ENCODE measurements at regions not wholly inside any gene's neighbourhood (a gene's known extent, or its start where the extent isn't known, plus 50 kb on each side); places are given as distances from the start of the nearest gene placed in this dataset.

DNA sequence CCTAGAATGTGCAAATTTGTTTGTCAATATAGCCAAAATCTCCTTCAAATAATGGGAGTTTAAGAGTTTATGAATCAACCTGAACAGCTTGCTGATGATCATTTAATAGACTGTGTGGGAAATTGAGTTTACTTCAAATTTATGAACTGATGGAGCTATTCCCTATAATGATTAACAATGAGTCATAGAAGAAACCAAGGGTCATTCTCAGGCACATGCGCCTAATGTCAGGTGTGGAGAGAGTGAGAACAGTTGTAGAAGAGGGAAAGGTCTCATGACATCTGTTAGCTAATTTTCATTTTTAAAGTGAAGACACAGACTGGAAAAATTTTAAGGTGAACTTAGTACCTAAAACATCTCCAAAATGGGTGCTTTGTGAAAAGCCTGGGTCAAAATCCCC is 191.8 kb downstream of the BMP4 start:
- no peak overlapping the region for H3K4ac ChIP-seq (ENCODE audit: low read depth in 1 of 2, low read length in 2 of 2)
- no peak overlapping the region for H2AFZ ChIP-seq (ENCODE audit: low read depth, low read length)
- WGBS, result no CpG with 5 or more reads among the region's 1 CpG
- H3K23ac ChIP-seq (ENCODE audit: low read length in 2 of 2), result no peak overlapping the region
- no peak overlapping the region for H2BK15ac ChIP-seq (ENCODE audit: low read depth, poor library complexity, severe bottlenecking)
- no peaks in the 10 kb centered on the region for H3K27me3 ChIP-seq (ENCODE audit: control insufficient read depth in 1 of 2, insufficient read depth in 1 of 2, low read length in 2 of 2)
- H2BK5ac ChIP-seq (ENCODE audit: low read depth, low read length, poor library complexity, severe bottlenecking), result no peak overlapping the region
- no peak for DNase-seq
- H3K4me1 ChIP-seq (ENCODE audit: control insufficient read depth, insufficient read depth, low read depth, low read length), result no peaks in the 10 kb centered on the region
- H3K4me3 ChIP-seq (ENCODE audit: insufficient read depth in 1 of 2, low read depth in 1 of 2, low read length in 2 of 2), result no peak overlapping the region
- no peak overlapping the region for H3K4me2 ChIP-seq (ENCODE audit: low read length, poor library complexity, severe bottlenecking)
- no peak overlapping the region for H2BK120ac ChIP-seq (ENCODE audit: low read depth, low read length)
- no peak overlapping the region for H3K18ac ChIP-seq (ENCODE audit: low read depth in 1 of 2, low read length in 2 of 2)
- H3K79me1 ChIP-seq (replicated peaks; ENCODE audit: low read length, poor library complexity, severe bottlenecking), result no peaks in the 10 kb centered on the region
- peaks cover 4% of the 10 kb centered on the region for H3K9me3 ChIP-seq (ENCODE audit: control insufficient read depth, low read length)
- H3K14ac ChIP-seq (ENCODE audit: low read length in 2 of 2), result no peak overlapping the region
- H4K8ac ChIP-seq (ENCODE audit: low read length), result no peak overlapping the region
- H2BK12ac ChIP-seq (ENCODE audit: low read length in 2 of 2), result no peak overlapping the region
- no peak overlapping the region for H4K91ac ChIP-seq (ENCODE audit: low read length)
- no peaks in the 10 kb centered on the region for H3K36me3 ChIP-seq (ENCODE audit: control insufficient read depth in 1 of 2, insufficient read depth in 2 of 2, low read depth in 1 of 2, low read length in 2 of 2)
- no peak overlapping the region for H2AK5ac ChIP-seq (ENCODE audit: low read length, severe bottlenecking)
- no peak overlapping the region for H3K9ac ChIP-seq (ENCODE audit: low read length)
- H3K27ac ChIP-seq (ENCODE audit: low read length, poor library complexity, severe bottlenecking), result no peak overlapping the region

DNA sequence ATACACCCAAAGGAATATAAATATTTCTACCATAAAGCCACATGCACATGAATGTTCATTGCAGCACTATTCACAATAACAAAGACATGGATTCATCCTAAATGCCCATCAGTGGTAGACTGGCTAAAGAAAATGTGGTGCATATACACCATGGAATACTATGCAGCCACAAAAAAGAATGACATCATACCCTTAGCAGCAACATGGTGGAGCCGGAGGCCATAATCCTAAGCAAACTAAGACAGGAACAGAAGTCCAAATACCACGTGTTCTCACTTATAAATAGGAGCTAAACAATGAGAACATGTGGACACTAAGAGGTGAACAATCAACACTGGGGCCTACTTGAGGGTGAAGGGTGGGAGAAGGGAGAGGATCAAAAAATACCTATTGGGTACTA is 198.5 kb downstream of the BMP4 start:
- Histone ChIP-seq H3K4ac (ENCODE audit: low read depth in 1 of 2, low read length in 2 of 2) (no peak overlapping the region), H3K79me1 (replicated peaks; ENCODE audit: low read length, poor library complexity, severe bottlenecking) (no peaks in the 10 kb centered on the region), H4K8ac (ENCODE audit: low read length) (no peak overlapping the region), H3K9ac (ENCODE audit: low read length) (no peak overlapping the region), H3K9me3 (ENCODE audit: control insufficient read depth, low read length) (peaks cover 10% of the 10 kb centered on the region), H4K91ac (ENCODE audit: low read length) (no peak overlapping the region), H3K23ac (ENCODE audit: low read length in 2 of 2) (no peak overlapping the region), H2BK12ac (ENCODE audit: low read length in 2 of 2) (no peak overlapping the region), H3K4me3 (ENCODE audit: insufficient read depth in 1 of 2, low read depth in 1 of 2, low read length in 2 of 2) (no peak overlapping the region), H3K14ac (ENCODE audit: low read length in 2 of 2) (no peak overlapping the region), H3K4me2 (ENCODE audit: low read length, poor library complexity, severe bottlenecking) (no peak overlapping the region), H3K18ac (ENCODE audit: low read depth in 1 of 2, low read length in 2 of 2) (no peak overlapping the region), H3K36me3 (ENCODE audit: control insufficient read depth in 1 of 2, insufficient read depth in 2 of 2, low read depth in 1 of 2, low read length in 2 of 2) (no peaks in the 10 kb centered on the region), H3K27me3 (ENCODE audit: control insufficient read depth in 1 of 2, insufficient read depth in 1 of 2, low read length in 2 of 2) (no peaks in the 10 kb centered on the region), H2BK5ac (ENCODE audit: low read depth, low read length, poor library complexity, severe bottlenecking) (no peak overlapping the region), H2BK15ac (ENCODE audit: low read depth, poor library complexity, severe bottlenecking) (no peak overlapping the region), H2AK5ac (ENCODE audit: low read length, severe bottlenecking) (no peak overlapping the region), H2BK120ac (ENCODE audit: low read depth, low read length) (no peak overlapping the region), H3K4me1 (ENCODE audit: control insufficient read depth, insufficient read depth, low read depth, low read length) (no peaks in the 10 kb centered on the region), H2AFZ (ENCODE audit: low read depth, low read length) (no peak overlapping the region), H3K27ac (ENCODE audit: low read length, poor library complexity, severe bottlenecking) (no peak overlapping the region)
- WGBS, result 100% methylated on average over 1 of the region's 2 CpGs
- no peak for DNase-seq

DNA sequence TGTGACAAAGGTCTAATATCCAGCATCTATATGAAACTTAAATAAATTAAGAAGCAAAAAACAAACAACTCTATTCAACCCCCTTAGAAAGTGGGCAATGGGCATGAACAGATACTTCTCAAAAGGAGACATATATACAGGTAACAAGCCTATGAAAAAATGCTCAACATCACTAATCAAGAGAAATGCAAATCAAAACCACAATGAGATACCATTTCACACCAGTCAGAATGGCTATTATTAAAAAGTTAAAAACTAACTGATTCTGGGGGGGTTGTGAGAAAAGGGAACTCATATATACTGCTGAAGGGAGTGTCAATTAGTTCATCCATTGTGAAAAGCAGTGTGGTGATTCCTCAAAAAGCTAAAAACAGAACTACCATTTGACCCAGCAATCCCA is 198.9 kb downstream of the BMP4 start:
- Histone ChIP-seq H3K4me2 (ENCODE audit: low read length, poor library complexity, severe bottlenecking) (no peak overlapping the region), H2BK5ac (ENCODE audit: low read depth, low read length, poor library complexity, severe bottlenecking) (no peak overlapping the region), H4K8ac (ENCODE audit: low read length) (no peak overlapping the region), H2AFZ (ENCODE audit: low read depth, low read length) (no peak overlapping the region), H3K4me1 (ENCODE audit: control insufficient read depth, insufficient read depth, low read depth, low read length) (no peaks in the 10 kb centered on the region), H3K9ac (ENCODE audit: low read length) (no peak overlapping the region), H3K23ac (ENCODE audit: low read length in 2 of 2) (no peak overlapping the region), H4K91ac (ENCODE audit: low read length) (no peak overlapping the region), H2AK5ac (ENCODE audit: low read length, severe bottlenecking) (no peak overlapping the region), H2BK120ac (ENCODE audit: low read depth, low read length) (no peak overlapping the region), H3K14ac (ENCODE audit: low read length in 2 of 2) (no peak overlapping the region), H3K36me3 (ENCODE audit: control insufficient read depth in 1 of 2, insufficient read depth in 2 of 2, low read depth in 1 of 2, low read length in 2 of 2) (no peaks in the 10 kb centered on the region), H3K4ac (ENCODE audit: low read depth in 1 of 2, low read length in 2 of 2) (no peak overlapping the region), H2BK12ac (ENCODE audit: low read length in 2 of 2) (no peak overlapping the region), H2BK15ac (ENCODE audit: low read depth, poor library complexity, severe bottlenecking) (no peak overlapping the region), H3K18ac (ENCODE audit: low read depth in 1 of 2, low read length in 2 of 2) (no peak overlapping the region), H3K79me1 (replicated peaks; ENCODE audit: low read length, poor library complexity, severe bottlenecking) (no peaks in the 10 kb centered on the region), H3K27ac (ENCODE audit: low read length, poor library complexity, severe bottlenecking) (no peak overlapping the region), H3K27me3 (ENCODE audit: control insufficient read depth in 1 of 2, insufficient read depth in 1 of 2, low read length in 2 of 2) (no peaks in the 10 kb centered on the region), H3K4me3 (ENCODE audit: insufficient read depth in 1 of 2, low read depth in 1 of 2, low read length in 2 of 2) (no peak overlapping the region), H3K9me3 (ENCODE audit: control insufficient read depth, low read length) (peaks cover 10% of the 10 kb centered on the region)
- DNase-seq, result no peak

DNA sequence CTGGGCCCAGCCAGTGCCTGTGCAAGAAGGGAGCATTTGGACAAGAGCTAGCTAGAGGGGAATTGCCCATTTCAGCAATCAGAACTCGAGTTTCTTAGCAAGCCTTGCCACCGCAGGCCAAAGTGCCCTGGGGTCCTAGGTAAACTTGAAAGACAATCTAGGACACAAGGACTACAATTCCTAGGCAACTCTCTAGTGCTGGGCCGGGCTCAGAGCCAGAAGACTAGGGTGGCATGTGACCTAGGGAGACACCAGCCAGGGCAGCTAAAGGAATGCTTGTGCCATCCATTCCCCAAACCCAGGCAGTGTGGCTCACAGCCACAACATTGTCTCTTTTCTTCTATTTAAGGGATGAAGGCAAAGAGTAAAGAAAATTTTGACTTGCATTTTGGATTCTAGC is 205.0 kb downstream of the BMP4 start:
- Histone ChIP-seq H3K4me3 (ENCODE audit: insufficient read depth in 1 of 2, low read depth in 1 of 2, low read length in 2 of 2) (no peak overlapping the region), H2AK5ac (ENCODE audit: low read length, severe bottlenecking) (no peak overlapping the region), H2BK5ac (ENCODE audit: low read depth, low read length, poor library complexity, severe bottlenecking) (no peak overlapping the region), H3K9me3 (ENCODE audit: control insufficient read depth, low read length) (peaks cover 6% of the 10 kb centered on the region), H2BK12ac (ENCODE audit: low read length in 2 of 2) (no peak overlapping the region), H3K27me3 (ENCODE audit: control insufficient read depth in 1 of 2, insufficient read depth in 1 of 2, low read length in 2 of 2) (no peaks in the 10 kb centered on the region), H3K79me1 (replicated peaks; ENCODE audit: low read length, poor library complexity, severe bottlenecking) (no peaks in the 10 kb centered on the region), H3K14ac (ENCODE audit: low read length in 2 of 2) (no peak overlapping the region), H2BK15ac (ENCODE audit: low read depth, poor library complexity, severe bottlenecking) (no peak overlapping the region), H3K18ac (ENCODE audit: low read depth in 1 of 2, low read length in 2 of 2) (no peak overlapping the region), H4K91ac (ENCODE audit: low read length) (no peak overlapping the region), H3K4ac (ENCODE audit: low read depth in 1 of 2, low read length in 2 of 2) (no peak overlapping the region), H3K23ac (ENCODE audit: low read length in 2 of 2) (no peak overlapping the region), H2BK120ac (ENCODE audit: low read depth, low read length) (no peak overlapping the region), H3K27ac (ENCODE audit: low read length, poor library complexity, severe bottlenecking) (no peak overlapping the region), H4K8ac (ENCODE audit: low read length) (no peak overlapping the region), H3K9ac (ENCODE audit: low read length) (no peak overlapping the region), H3K4me1 (ENCODE audit: control insufficient read depth, insufficient read depth, low read depth, low read length) (peaks cover 6% of the 10 kb centered on the region), H3K4me2 (ENCODE audit: low read length, poor library complexity, severe bottlenecking) (no peak overlapping the region), H3K36me3 (ENCODE audit: control insufficient read depth in 1 of 2, insufficient read depth in 2 of 2, low read depth in 1 of 2, low read length in 2 of 2) (no peaks in the 10 kb centered on the region), H2AFZ (ENCODE audit: low read depth, low read length) (no peak overlapping the region)
- WGBS, result 86% methylated on average over 3 of the region's 3 CpGs
- no peak for DNase-seq
